Lung (tissue), 11 donors: ENCODE measurements at regions not wholly inside any gene's neighbourhood (a gene's known extent, or its start where the extent isn't known, plus 50 kb on each side); places are given as distances from the start of the nearest gene placed in this dataset.

ENCODE experiments used
- ATAC-seq: fragments of 200-7000 bp; cut with Tn5 transposase; one replicate; pipeline ENCODE4 v1.9.1; 2020; ENCODE audit warnings: moderate number of reproducible peaks; ENCODE audit not compliant: insufficient read depth, low FRiP score
- DNase-seq, 3 donors: peaks; one replicate each; pipeline ENCODE4 v3.0.0-alpha.2; 2013 to 2017
- H3K27ac ChIP-seq, 2 donors: one replicate each; pipeline ENCODE4 v1.5.1; 2013; ENCODE audit warnings: mild to moderate bottlenecking in 2 of 2, moderate library complexity in 2 of 2, control low read depth in 1 of 2, inconsistent platforms in 1 of 2, low read depth in 1 of 2, low read length in 1 of 2
- H3K27me3 ChIP-seq, 3 donors: one replicate each; pipeline ENCODE4 v1.5.1; 2013; ENCODE audit warnings: low read length in 2 of 3; ENCODE audit not compliant: control insufficient read depth in 3 of 3, insufficient read depth in 3 of 3
- H3K36me3 ChIP-seq, 4 donors: one replicate each; pipeline ENCODE4 v1.5.1; 2013; ENCODE audit warnings: low read length in 4 of 4, mild to moderate bottlenecking in 1 of 4, moderate library complexity in 1 of 4; ENCODE audit not compliant: control insufficient read depth in 4 of 4, insufficient read depth in 4 of 4
- H3K4me1 ChIP-seq, 5 donors: one replicate each; pipeline ENCODE4 v1.5.1; 2013; ENCODE audit warnings: low read length in 5 of 5, mild to moderate bottlenecking in 2 of 5, moderate library complexity in 1 of 5; ENCODE audit not compliant: control insufficient read depth in 5 of 5, insufficient read depth in 5 of 5
- H3K4me3 ChIP-seq: one replicate; pipeline ENCODE4 v1.5.1; 2013; ENCODE audit warnings: mild to moderate bottlenecking, control low read depth, moderate library complexity
- H3K9ac ChIP-seq, 2 donors: one replicate each; pipeline ENCODE4 v1.5.1; 2013; ENCODE audit warnings: low read length in 2 of 2, control low read depth in 1 of 2; ENCODE audit not compliant: insufficient read depth in 1 of 2
- H3K9me3 ChIP-seq, 4 donors: one replicate each; pipeline ENCODE4 v1.5.1; 2013; ENCODE audit warnings: low read length in 3 of 4, mild to moderate bottlenecking in 1 of 4, moderate library complexity in 1 of 4; ENCODE audit not compliant: control insufficient read depth in 4 of 4, insufficient read depth in 3 of 4
- CTCF ChIP-seq: IDR thresholded peaks from 2 replicates; pipeline ENCODE4 v1.5.1; 2012; ENCODE audit warnings: mild to moderate bottlenecking; ENCODE audit errors: control extremely low read depth, extremely low read depth
- WGBS, 2 donors: extraction: QIAGEN DNeasy Blood & Tissue Kit; methylation state at CpG; one replicate each; pipeline ENCODE4 v1.1.7; 2013; 5-methylcytosine and 5-hydroxymethylcytosine counted together
- donor health status: control.
- donor health status: control.
- donor health status: Bipolar disorder and iron deficiency.
- donor health status: healthy.
- donor health status: DM: yes; HTN: yes; CAD: no.

DNA sequence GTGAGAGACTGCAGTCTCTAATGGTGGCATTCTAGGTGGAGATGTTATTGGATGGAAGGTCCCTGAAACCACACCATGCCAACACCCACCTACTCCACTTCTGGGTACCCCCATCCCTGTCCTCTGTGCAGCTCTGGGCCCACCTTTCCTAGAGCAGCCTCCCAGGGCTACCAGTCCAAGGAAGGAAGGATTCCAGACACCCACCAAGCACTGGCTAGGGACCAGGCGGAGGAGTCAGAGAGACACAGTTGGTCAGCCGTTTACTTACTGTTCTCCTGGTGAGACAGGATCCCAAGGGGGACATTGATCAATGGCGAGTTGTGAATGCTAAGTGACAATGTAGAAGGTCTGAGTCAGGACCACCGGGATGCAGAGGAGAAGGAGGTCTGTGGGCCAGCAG lies 151.6 kb downstream of the TTC32 start:
- Histone ChIP-seq H3K36me3 (no peaks in the 10 kb centered on the region), H3K27ac (no peak overlapping the region), H3K9ac (no peak overlapping the region), H3K4me3 (no peak overlapping the region), H3K27me3 (no peaks in the 10 kb centered on the region), H3K9me3 (no peaks in the 10 kb centered on the region), H3K4me1 (no peaks in the 10 kb centered on the region)
- no peak for TF ChIP-seq CTCF
- 85 to 89% methylated on average over 4 of the region's 4 CpGs for WGBS, 2 donors
- ATAC-seq (no peak), DNase-seq (no peak)

GRCh38 chr2:19749507-19749836 lies 152.3 kb downstream of the TTC32 start:
- Histone ChIP-seq H3K9ac (no peak overlapping the region), H3K9me3 (no peaks in the 10 kb centered on the region), H3K4me3 (no peak overlapping the region), H3K27ac (no peak overlapping the region), H3K27me3 (no peaks in the 10 kb centered on the region), H3K4me1 (no peaks in the 10 kb centered on the region), H3K36me3 (no peaks in the 10 kb centered on the region)
- ATAC-seq (no peak), DNase-seq (no peak)
- WGBS, 2 donors, result 88 to 91% methylated on average over 3 of the region's 3 CpGs
- TF ChIP-seq CTCF, result no peak

DNA sequence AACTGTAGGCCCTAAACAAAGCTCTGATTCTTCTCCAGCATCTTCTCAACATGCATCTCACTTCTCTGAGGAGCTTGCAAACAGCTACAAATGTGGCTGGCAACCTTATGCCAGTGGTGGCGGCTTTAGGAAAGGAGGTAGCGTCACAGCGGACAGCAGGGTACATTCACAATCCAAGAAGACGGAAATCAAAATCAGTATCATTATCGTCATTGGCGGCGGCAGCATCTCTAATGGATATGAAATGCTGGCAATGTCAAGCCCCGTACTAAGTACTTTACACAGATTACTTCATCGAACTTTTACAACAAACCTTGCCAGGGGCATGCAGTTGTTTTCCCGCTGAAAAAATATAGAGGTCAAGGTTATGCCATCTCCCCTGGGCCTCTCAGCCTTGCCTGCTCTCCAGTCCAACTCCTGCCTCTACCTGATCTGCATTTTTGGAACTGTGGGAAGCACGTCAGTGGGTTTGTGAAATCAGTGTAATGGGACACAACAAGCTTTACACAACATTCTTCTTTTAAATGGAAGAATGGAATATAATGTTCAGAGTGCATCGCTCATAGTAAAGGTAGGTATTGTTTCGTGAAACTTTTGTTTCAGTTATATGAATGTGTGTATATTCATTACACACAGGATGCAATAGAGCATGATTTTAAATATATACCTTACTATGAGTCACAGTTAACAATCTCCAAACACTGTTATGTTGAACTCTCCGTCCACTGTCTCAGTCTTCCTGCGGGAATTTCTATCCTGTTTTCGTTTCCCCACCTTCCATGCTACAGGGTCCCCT lies 152.9 kb downstream of the TTC32 start:
- WGBS, 2 donors, result 79 to 86% methylated on average over 16 of the region's 16 CpGs
- H3K4me1 ChIP-seq, result no peaks in the 10 kb centered on the region

More for the DNA sequence above, 152.9 kb downstream of the TTC32 start:
- no peaks in the 10 kb centered on the region for H3K9me3 ChIP-seq
- H3K27me3 ChIP-seq, result no peaks in the 10 kb centered on the region
- no peak overlapping the region for H3K9ac ChIP-seq
- no peak overlapping the region for H3K27ac ChIP-seq
- DNase-seq (no peak), ATAC-seq (no peak)
- no peak for TF ChIP-seq CTCF
- no peak overlapping the region for H3K4me3 ChIP-seq
- H3K36me3 ChIP-seq, result no peaks in the 10 kb centered on the region
